Endothelial cell of umbilical vein (primary cell): ENCODE measurements at regions not wholly inside any gene's neighbourhood (a gene's known extent, or its start where the extent isn't known, plus 50 kb on each side); places are given as distances from the start of the nearest gene placed in this dataset.
A peak's percentile ranks its signal among the peaks of the same experiment; 100 is the strongest.

Source experiments
- BruUV-seq: library from RNA; stranded (reverse); fragments of 400-500 nt; replicated peaks from 2 replicates; lab custom pipeline; 2021; lab: Mats Ljungman, UMichigan
- CTCF ChIA-PET: fragments of 300-600, 350-600 bp; sonication (Branson Sonifier 250); formaldehyde crosslinking; loops from one replicate; lab custom pipeline; 2021; ENCODE audit warnings: antibody characterized with exemption, inconsistent platforms; lab: Charles Lee
- POLR2A ChIA-PET: fragments of 300-600, 350-600 bp; sonication (Branson Sonifier 250); formaldehyde crosslinking; loops from one replicate; lab custom pipeline; 2021; ENCODE audit warnings: antibody characterized with exemption, inconsistent platforms; lab: Charles Lee
- DNase-seq: peaks from one replicate; pipeline ENCODE4 v3.0.0-alpha.2; 2011; ENCODE audit warnings: low read depth, low spot score
- FAIRE-seq: peaks from 2 replicates; lab custom pipeline; 2011; peaks lifted over from hg19 to GRCh38; lab: Jason Lieb, UNC
- H2AFZ ChIP-seq: 2 replicates; pipeline ENCODE4 v1.6.0; 2012; ENCODE audit warnings: low read depth, low read length, control low read depth, inconsistent platforms
- H3K27ac ChIP-seq: 2 replicates; pipeline ENCODE4 v1.5.1; 2011; ENCODE audit warnings: low read depth, mild to moderate bottlenecking, control low read depth, low read length, moderate library complexity; ENCODE audit not compliant: insufficient read depth
- H3K27me3 ChIP-seq, 2 experiments: 2 replicates each; pipeline versions ENCODE4 v1.6.0 to v1.6.1; 2011; ENCODE audit warnings: low read length in 2 of 2, mixed read lengths in 1 of 2; ENCODE audit not compliant: control insufficient read depth in 2 of 2, insufficient read depth in 2 of 2
- H3K36me3 ChIP-seq, 2 experiments: 2 replicates in 1 of 2; 3 replicates in 1 of 2; pipeline ENCODE4 v1.5.1; 2011; ENCODE audit warnings: low read length in 2 of 2, mild to moderate bottlenecking in 1 of 2, moderate library complexity in 1 of 2; ENCODE audit not compliant: control insufficient read depth in 2 of 2, insufficient read depth in 2 of 2; ENCODE audit errors: extremely low read depth in 1 of 2
- H3K4me1 ChIP-seq: 3 replicates; pipeline ENCODE4 v1.5.1; 2011; ENCODE audit warnings: mild to moderate bottlenecking, low read length; ENCODE audit not compliant: control insufficient read depth, insufficient read depth; ENCODE audit errors: extremely low read depth
- H3K4me2 ChIP-seq: 2 replicates; pipeline ENCODE4 v1.6.1; 2011; ENCODE audit warnings: low read length, control low read depth, mixed read lengths; ENCODE audit not compliant: insufficient read depth
- H3K4me3 ChIP-seq, 3 experiments: fragments of 200-600 bp in 1 of 3; sonication (generic), shearing (Covaris generic) in 1 of 3; replicated peaks in 1 of 3; 2 replicates each; pipeline ENCODE4 v1.5.1; 2011 to 2016; ENCODE audit warnings: control low read depth in 3 of 3, low read length in 3 of 3, mild to moderate bottlenecking in 2 of 3, inconsistent platforms in 1 of 3, low read depth in 1 of 3, moderate library complexity in 1 of 3; ENCODE audit not compliant: insufficient read depth in 1 of 3
- H3K79me2 ChIP-seq: 2 replicates; pipeline ENCODE4 v1.6.0; 2012; ENCODE audit warnings: low read length, inconsistent platforms; ENCODE audit not compliant: control insufficient read depth, insufficient read depth
- H3K9ac ChIP-seq: replicated peaks from 2 replicates; pipeline ENCODE3; 2011; ENCODE audit warnings: low read length, control low read depth; ENCODE audit not compliant: insufficient read depth; ENCODE audit errors: extremely low read depth
- H3K9me1 ChIP-seq: replicated peaks from 3 replicates; pipeline ENCODE4 v1.6.0; 2011; ENCODE audit warnings: mild to moderate bottlenecking, low read length; ENCODE audit not compliant: control insufficient read depth, insufficient read depth; ENCODE audit errors: extremely low read depth
- H3K9me3 ChIP-seq: replicated peaks from 2 replicates; pipeline ENCODE4 v1.5.1; 2012; ENCODE audit warnings: low read length, inconsistent platforms; ENCODE audit not compliant: control insufficient read depth, insufficient read depth
- H4K20me1 ChIP-seq: replicated peaks from 2 replicates; pipeline ENCODE3; 2011; ENCODE audit warnings: mild to moderate bottlenecking, low read length; ENCODE audit not compliant: control insufficient read depth, insufficient read depth; ENCODE audit errors: extremely low read depth
- CTCF ChIP-seq, 2 donors: IDR thresholded peaks; 1 replicate in 1 of 2; 2 replicates in 1 of 2; pipeline ENCODE4 v1.5.1; 2011; ENCODE audit warnings: low read length in 2 of 2, mild to moderate bottlenecking in 2 of 2, moderate library complexity in 2 of 2, control low read depth in 1 of 2, inconsistent platforms in 1 of 2, low read depth in 1 of 2; ENCODE audit not compliant: insufficient read depth in 1 of 2; ENCODE audit errors: extremely low read depth in 1 of 2
- EZH2 ChIP-seq: IDR thresholded peaks from 2 replicates; pipeline ENCODE4 v1.6.1; 2012; ENCODE audit warnings: borderline replicate concordance, low read depth, mild to moderate bottlenecking, moderate library complexity, low read length, inconsistent platforms; ENCODE audit not compliant: severe bottlenecking
- FOS ChIP-seq: IDR thresholded peaks from 2 replicates; pipeline ENCODE4 v1.6.1; 2011; ENCODE audit warnings: mild to moderate bottlenecking, low read length, moderate library complexity, borderline replicate concordance; ENCODE audit not compliant: insufficient read depth
- GATA2 ChIP-seq: IDR thresholded peaks from 2 replicates; pipeline ENCODE4 v1.7.0; 2011; ENCODE audit warnings: low read depth, mild to moderate bottlenecking, moderate library complexity, mixed read lengths, low read length; ENCODE audit not compliant: insufficient read length, insufficient read depth
- JUN ChIP-seq: IDR thresholded peaks from 2 replicates; pipeline ENCODE4 v1.6.1; 2011; ENCODE audit warnings: borderline replicate concordance, low read depth; ENCODE audit not compliant: insufficient read length, insufficient read depth
- MAX ChIP-seq: IDR thresholded peaks from 2 replicates; pipeline ENCODE4 v1.6.1; 2011; ENCODE audit not compliant: insufficient read depth, insufficient read length
- MYC ChIP-seq: IDR thresholded peaks from one replicate; pipeline ENCODE4 v1.6.1; 2011; ENCODE audit warnings: mild to moderate bottlenecking, low read depth, low read length
- POLR2A ChIP-seq: IDR thresholded peaks from 2 replicates; pipeline ENCODE4 v1.6.1; 2012; ENCODE audit warnings: low read depth, mild to moderate bottlenecking, control low read depth, low read length
- POLR2AphosphoS5 ChIP-seq: IDR thresholded peaks from 2 replicates; pipeline ENCODE4 v1.6.1; 2012; ENCODE audit warnings: low read depth, mild to moderate bottlenecking, control low read depth, low read length, moderate library complexity; ENCODE audit not compliant: insufficient read depth
- dilution Hi-C: fragments of 300-500 bp; cut with MboI; formaldehyde crosslinking; loops from one replicate; pipeline ENCODE4 v1.15.0; 2019; ENCODE audit warnings: low sequenced_read_pairs; ENCODE audit not compliant: extremely low pct_ligation_motif_present
- intact Hi-C: fragments of 100-400 bp; cut with micrococcal nuclease; formaldehyde crosslinking; loops from one replicate; pipeline ENCODE4 v1.10.0; 2022

DNA sequence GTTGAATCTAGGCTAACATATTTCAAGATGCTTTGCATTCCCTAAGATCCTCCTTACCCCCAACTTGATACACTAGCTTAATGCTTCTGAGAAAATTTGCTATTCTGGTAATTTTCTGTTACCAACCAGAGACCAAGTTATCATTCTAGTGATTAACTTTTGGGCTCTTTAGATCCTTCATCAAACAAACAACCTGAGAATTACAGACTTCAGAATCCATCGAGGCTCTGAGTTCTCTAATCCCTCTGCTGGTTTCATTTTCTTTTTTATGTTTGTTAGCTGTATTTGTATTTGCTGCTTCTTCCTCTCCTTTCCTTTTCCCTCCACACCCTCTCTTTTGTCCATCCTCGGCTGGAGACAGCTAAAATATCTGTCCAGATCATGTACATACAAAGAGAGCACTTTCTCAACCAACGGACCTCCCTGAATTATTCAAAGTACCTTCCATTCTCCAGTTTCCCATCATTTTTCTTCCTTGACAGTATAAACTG, 98.7 kb upstream of the RIPOR2 start:
- no peaks in the 10 kb centered on the region for H3K27me3 ChIP-seq
- CTCF ChIA-PET, result interaction anchor here (1.0 to 2.0 kb wide), 4 partner anchors 20 to 178 kb away, joined by 3 to 7 read pairs (median 5); no protein-coding TSS in a partner anchor

More for the DNA sequence above, 98.7 kb upstream of the RIPOR2 start:
- no peak overlapping the region for H3K4me3 ChIP-seq
- DNase-seq, result no peak
- no peak overlapping the region for H3K9ac ChIP-seq
- BruUV-seq, result no TSS peak
- H3K9me3 ChIP-seq, result no peaks in the 10 kb centered on the region
- TF ChIP-seq MAX (no peak), EZH2 (no peak), POLR2A (no peak), GATA2 (no peak), CTCF (IDR thresholded peaks at IDR 0.05; ENCODE audit: extremely low read depth in 1 of 2, insufficient read depth in 1 of 2, low read depth in 1 of 2, low read length in 2 of 2) (no peak), POLR2AphosphoS5 (no peak), MYC (no peak), FOS (no peak), JUN (no peak)
- dilution Hi-C loops, result no loop called here
- FAIRE-seq, result no peak
- H3K79me2 ChIP-seq, result no peaks in the 10 kb centered on the region
- H3K27ac ChIP-seq, result no peak overlapping the region
- H3K4me1 ChIP-seq, result no peaks in the 10 kb centered on the region
- H3K9me1 ChIP-seq, result no peaks in the 10 kb centered on the region
- intact Hi-C loops, result no loop called here
- H3K36me3 ChIP-seq, result no peaks in the 10 kb centered on the region
- H3K4me2 ChIP-seq, result peak overlapping the region; percentile 6
- POLR2A ChIA-PET, result interaction anchor here (0.6 kb wide), 1 partner anchor 853 kb away, joined by 8 read pairs; no protein-coding TSS in a partner anchor
- H2AFZ ChIP-seq, result peak overlapping the region; percentile 75
- no peaks in the 10 kb centered on the region for H4K20me1 ChIP-seq
